ENCODE measurements at regions not wholly inside any gene's neighbourhood (a gene's known extent, or its start where the extent isn't known, plus 50 kb on each side); places are given as distances from the start of the nearest gene placed in this dataset.
A peak's percentile ranks its signal among the peaks of the same experiment; 100 is the strongest.

DNA sequence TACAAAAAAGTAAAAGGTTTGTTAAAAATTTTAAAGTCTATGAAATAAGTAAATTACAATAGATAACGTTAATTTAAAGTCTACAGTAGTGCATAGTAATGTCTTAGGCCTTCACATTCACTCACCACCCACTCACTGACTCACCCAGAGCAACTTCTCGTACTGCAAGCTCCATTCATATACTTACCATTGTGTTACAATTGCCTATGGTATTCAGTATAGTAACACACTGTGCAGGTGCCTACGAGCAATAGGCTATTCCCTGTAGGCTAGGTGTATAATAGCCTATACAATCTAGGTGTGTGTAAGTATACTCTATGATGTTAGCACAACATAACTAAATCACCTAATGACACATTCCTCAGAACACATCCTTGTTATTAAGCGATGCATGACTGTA lies 435.3 kb upstream of the TMTC1 start:
- Histone ChIP-seq H3K27ac (ENCODE audit: low read depth, low read length) (no peak overlapping the region), H3K9ac (ENCODE audit: low read length) (no peak overlapping the region), H3K4me3 (ENCODE audit: insufficient read depth, low read depth, low read length) (no peak overlapping the region), H3K4me2 (ENCODE audit: low read length) (no peak overlapping the region), H4K20me1 (ENCODE audit: insufficient read depth, low read length) (no peaks in the 10 kb centered on the region), H3K27me3 (ENCODE audit: insufficient read depth, low read length) (no peaks in the 10 kb centered on the region), H2AFZ (ENCODE audit: low read depth, low read length) (no peak overlapping the region), H3K79me2 (ENCODE audit: insufficient read depth, low read length) (no peaks in the 10 kb centered on the region), H3K36me3 (ENCODE audit: insufficient read depth, low read length) (no peaks in the 10 kb centered on the region), H3K9me3 (ENCODE audit: insufficient read depth, low read depth, low read length) (no peaks in the 10 kb centered on the region), H3K4me1 (ENCODE audit: insufficient read depth, low read length) (no peaks in the 10 kb centered on the region)
- H3K36me3 Mint-ChIP-seq (ENCODE audit: low read depth, unreplicated experiment) = no peaks in the 10 kb centered on the region
- no peaks in the 10 kb centered on the region for H3K4me1 Mint-ChIP-seq (ENCODE audit: low read depth, unreplicated experiment)
- H3K4me3 Mint-ChIP-seq (ENCODE audit: unreplicated experiment) = no peak overlapping the region
- H3K27me3 Mint-ChIP-seq (ENCODE audit: low read depth, unreplicated experiment) = no peaks in the 10 kb centered on the region
- FAIRE-seq (no peak), DNase-seq (ENCODE audit: low read depth) (peak; percentile 62)
- TF ChIP-seq EZH2 (IDR thresholded peaks at IDR 0.05; ENCODE audit: insufficient read depth, low read length) = no peak
- TF ChIP-seq, protein P1, sequence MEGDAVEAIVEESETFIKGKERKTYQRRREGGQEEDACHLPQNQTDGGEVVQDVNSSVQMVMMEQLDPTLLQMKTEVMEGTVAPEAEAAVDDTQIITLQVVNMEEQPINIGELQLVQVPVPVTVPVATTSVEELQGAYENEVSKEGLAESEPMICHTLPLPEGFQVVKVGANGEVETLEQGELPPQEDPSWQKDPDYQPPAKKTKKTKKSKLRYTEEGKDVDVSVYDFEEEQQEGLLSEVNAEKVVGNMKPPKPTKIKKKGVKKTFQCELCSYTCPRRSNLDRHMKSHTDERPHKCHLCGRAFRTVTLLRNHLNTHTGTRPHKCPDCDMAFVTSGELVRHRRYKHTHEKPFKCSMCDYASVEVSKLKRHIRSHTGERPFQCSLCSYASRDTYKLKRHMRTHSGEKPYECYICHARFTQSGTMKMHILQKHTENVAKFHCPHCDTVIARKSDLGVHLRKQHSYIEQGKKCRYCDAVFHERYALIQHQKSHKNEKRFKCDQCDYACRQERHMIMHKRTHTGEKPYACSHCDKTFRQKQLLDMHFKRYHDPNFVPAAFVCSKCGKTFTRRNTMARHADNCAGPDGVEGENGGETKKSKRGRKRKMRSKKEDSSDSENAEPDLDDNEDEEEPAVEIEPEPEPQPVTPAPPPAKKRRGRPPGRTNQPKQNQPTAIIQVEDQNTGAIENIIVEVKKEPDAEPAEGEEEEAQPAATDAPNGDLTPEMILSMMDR (IDR thresholded peaks at IDR 0.05; ENCODE audit: insufficient read depth, low read depth, low read length) = no peak
- H3K9me3 Mint-ChIP-seq (ENCODE audit: unreplicated experiment) = no peaks in the 10 kb centered on the region
- no peak overlapping the region for H3K27ac Mint-ChIP-seq (ENCODE audit: unreplicated experiment)

DNA sequence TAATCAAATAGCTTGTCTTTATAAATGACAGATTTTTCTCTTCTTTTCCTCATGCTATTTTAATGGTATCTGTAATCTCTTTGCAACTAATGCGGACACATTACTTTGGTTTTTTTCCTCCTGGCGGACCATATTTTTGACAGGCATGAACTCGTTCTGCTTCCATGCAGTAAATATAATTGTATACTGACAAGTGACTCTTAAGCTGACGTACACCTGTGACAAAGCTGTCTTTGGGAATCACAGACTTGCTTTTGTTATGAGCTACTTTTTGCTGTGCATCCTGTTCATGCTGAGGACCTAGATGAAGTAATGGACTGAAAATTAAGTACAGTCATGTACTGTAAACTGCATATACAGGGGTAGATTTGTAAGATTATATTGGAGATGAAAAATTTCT lies 434.3 kb upstream of the TMTC1 start:
- no peak for DNase-seq (ENCODE audit: low read depth)
- TF ChIP-seq, protein P1 (IDR thresholded peaks at IDR 0.05; ENCODE audit: insufficient read depth, low read depth, low read length) = no peak
- no peak for TF ChIP-seq EZH2 (IDR thresholded peaks at IDR 0.05; ENCODE audit: insufficient read depth, low read length)
- no peaks in the 10 kb centered on the region for H3K36me3 Mint-ChIP-seq (ENCODE audit: low read depth, unreplicated experiment)
- FAIRE-seq = no peak
- no peak overlapping the region for H3K4me3 Mint-ChIP-seq (ENCODE audit: unreplicated experiment)
- H3K27me3 ChIP-seq (ENCODE audit: insufficient read depth, low read length) = no peaks in the 10 kb centered on the region
- no peaks in the 10 kb centered on the region for H3K9me3 ChIP-seq (ENCODE audit: insufficient read depth, low read depth, low read length)
- no peaks in the 10 kb centered on the region for H3K4me1 ChIP-seq (ENCODE audit: insufficient read depth, low read length)
- no peak overlapping the region for H3K27ac Mint-ChIP-seq (ENCODE audit: unreplicated experiment)
- no peak overlapping the region for H3K9ac ChIP-seq (ENCODE audit: low read length)
- H3K79me2 ChIP-seq (ENCODE audit: insufficient read depth, low read length) = no peaks in the 10 kb centered on the region
- no peaks in the 10 kb centered on the region for H3K9me3 Mint-ChIP-seq (ENCODE audit: unreplicated experiment)
- H3K4me2 ChIP-seq (ENCODE audit: low read length) = no peak overlapping the region
- no peak overlapping the region for H2AFZ ChIP-seq (ENCODE audit: low read depth, low read length)
- H3K4me1 Mint-ChIP-seq (ENCODE audit: low read depth, unreplicated experiment) = no peaks in the 10 kb centered on the region
- no peak overlapping the region for H3K27ac ChIP-seq (ENCODE audit: low read depth, low read length)
- H4K20me1 ChIP-seq (ENCODE audit: insufficient read depth, low read length) = no peaks in the 10 kb centered on the region
- H3K36me3 ChIP-seq (ENCODE audit: insufficient read depth, low read length) = no peaks in the 10 kb centered on the region
- no peaks in the 10 kb centered on the region for H3K27me3 Mint-ChIP-seq (ENCODE audit: low read depth, unreplicated experiment)
- no peak overlapping the region for H3K4me3 ChIP-seq (ENCODE audit: insufficient read depth, low read depth, low read length)

DNA sequence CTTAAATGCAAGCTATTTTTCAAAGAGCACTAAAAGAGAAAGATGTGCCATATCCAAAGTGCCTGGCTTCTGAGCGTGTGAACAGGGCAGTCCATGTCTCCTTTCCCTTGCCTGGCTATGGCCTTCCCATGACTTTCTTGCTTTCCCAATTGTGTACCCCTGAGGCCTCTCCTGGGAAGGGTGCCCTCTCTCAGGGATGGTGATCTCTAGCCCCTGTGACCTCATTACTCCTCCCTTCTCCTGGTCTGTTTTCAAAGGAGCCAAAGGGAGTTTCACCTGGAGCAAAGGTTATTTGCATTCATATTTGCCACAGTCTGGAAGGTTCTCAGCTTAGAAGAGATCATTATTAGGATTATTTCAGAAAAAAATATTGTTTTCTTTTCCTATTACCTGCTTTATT lies 429.4 kb upstream of the TMTC1 start:
- Mint-ChIP-seq H3K36me3 (ENCODE audit: low read depth, unreplicated experiment) (no peaks in the 10 kb centered on the region), H3K27me3 (ENCODE audit: low read depth, unreplicated experiment) (no peaks in the 10 kb centered on the region), H3K9me3 (ENCODE audit: unreplicated experiment) (peaks cover 3% of the 10 kb centered on the region), H3K4me1 (ENCODE audit: low read depth, unreplicated experiment) (no peaks in the 10 kb centered on the region), H3K4me3 (ENCODE audit: unreplicated experiment) (no peak overlapping the region), H3K27ac (ENCODE audit: unreplicated experiment) (no peak overlapping the region)
- H3K4me2 ChIP-seq (ENCODE audit: low read length) = no peak overlapping the region
- H3K4me1 ChIP-seq (ENCODE audit: insufficient read depth, low read length) = no peaks in the 10 kb centered on the region
- H3K27ac ChIP-seq (ENCODE audit: low read depth, low read length) = no peak overlapping the region
- no peaks in the 10 kb centered on the region for H4K20me1 ChIP-seq (ENCODE audit: insufficient read depth, low read length)
- DNase-seq (ENCODE audit: low read depth) = no peak
- no peak for FAIRE-seq
- no peak for TF ChIP-seq EZH2 (IDR thresholded peaks at IDR 0.05; ENCODE audit: insufficient read depth, low read length)
- TF ChIP-seq, protein P1 (IDR thresholded peaks at IDR 0.05; ENCODE audit: insufficient read depth, low read depth, low read length) = no peak
- no peak overlapping the region for H3K9ac ChIP-seq (ENCODE audit: low read length)
- no peaks in the 10 kb centered on the region for H3K27me3 ChIP-seq (ENCODE audit: insufficient read depth, low read length)
- no peaks in the 10 kb centered on the region for H3K79me2 ChIP-seq (ENCODE audit: insufficient read depth, low read length)
- no peaks in the 10 kb centered on the region for H3K9me3 ChIP-seq (ENCODE audit: insufficient read depth, low read depth, low read length)
- no peak overlapping the region for H2AFZ ChIP-seq (ENCODE audit: low read depth, low read length)
- no peak overlapping the region for H3K4me3 ChIP-seq (ENCODE audit: insufficient read depth, low read depth, low read length)
- H3K36me3 ChIP-seq (ENCODE audit: insufficient read depth, low read length) = no peaks in the 10 kb centered on the region
